HCT116 (cell line): ENCODE measurements at regions not wholly inside any gene's neighbourhood (a gene's known extent, or its start where the extent isn't known, plus 50 kb on each side); places are given as distances from the start of the nearest gene placed in this dataset.

Experiments
- CEBPB ChIP-seq: IDR thresholded peaks from 2 replicates; pipeline ENCODE4 v1.6.1; 2012; ENCODE audit warnings: low read depth
- EZH2phosphoT487 ChIP-seq: fragments of 200-600 bp; IDR thresholded peaks from 2 replicates; pipeline ENCODE4 v1.6.1; 2018; ENCODE audit warnings: antibody characterized with exemption, borderline replicate concordance
- TF ChIP-seq, protein P1 (sequence below), 3 experiments: fragments of 200-600 bp in 1 of 3; sonication (generic) in 1 of 3; IDR thresholded peaks in 2 of 3; conservative IDR thresholded peaks in 1 of 3; 2 replicates each; pipeline ENCODE4 v1.5.1; 2012 to 2017; ENCODE audit warnings: low read depth in 2 of 3, low read length in 2 of 3, antibody characterized with exemption in 1 of 3, borderline replicate concordance in 1 of 3, control low read depth in 1 of 3, mild to moderate bottlenecking in 1 of 3, mixed read lengths in 1 of 3, mixed run types in 1 of 3, moderate library complexity in 1 of 3; ENCODE audit not compliant: insufficient read depth in 1 of 3

DNA sequence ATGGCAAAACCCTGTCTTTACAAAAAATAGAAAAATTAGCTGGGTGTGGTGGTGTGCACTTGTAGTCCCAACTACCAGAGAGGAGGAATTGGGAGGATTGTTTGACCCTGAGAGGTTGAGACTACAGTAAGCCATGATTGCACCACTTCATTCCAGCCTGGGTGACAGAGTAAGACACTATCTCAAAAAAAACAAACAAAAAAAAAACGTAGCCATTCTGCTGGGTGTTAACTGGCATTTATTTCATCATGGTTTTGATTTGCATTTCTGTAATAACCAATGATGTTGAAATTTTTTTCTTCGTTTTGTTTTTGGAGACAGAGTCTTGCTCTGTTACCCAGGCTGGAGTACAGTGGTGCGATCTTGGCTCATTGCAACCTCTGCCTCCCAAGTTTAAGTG lies 63.3 kb downstream of the RPLP1 start:
- TF ChIP-seq EZH2phosphoT487: no peak
- TF ChIP-seq CEBPB: no peak
- TF ChIP-seq, protein P1, sequence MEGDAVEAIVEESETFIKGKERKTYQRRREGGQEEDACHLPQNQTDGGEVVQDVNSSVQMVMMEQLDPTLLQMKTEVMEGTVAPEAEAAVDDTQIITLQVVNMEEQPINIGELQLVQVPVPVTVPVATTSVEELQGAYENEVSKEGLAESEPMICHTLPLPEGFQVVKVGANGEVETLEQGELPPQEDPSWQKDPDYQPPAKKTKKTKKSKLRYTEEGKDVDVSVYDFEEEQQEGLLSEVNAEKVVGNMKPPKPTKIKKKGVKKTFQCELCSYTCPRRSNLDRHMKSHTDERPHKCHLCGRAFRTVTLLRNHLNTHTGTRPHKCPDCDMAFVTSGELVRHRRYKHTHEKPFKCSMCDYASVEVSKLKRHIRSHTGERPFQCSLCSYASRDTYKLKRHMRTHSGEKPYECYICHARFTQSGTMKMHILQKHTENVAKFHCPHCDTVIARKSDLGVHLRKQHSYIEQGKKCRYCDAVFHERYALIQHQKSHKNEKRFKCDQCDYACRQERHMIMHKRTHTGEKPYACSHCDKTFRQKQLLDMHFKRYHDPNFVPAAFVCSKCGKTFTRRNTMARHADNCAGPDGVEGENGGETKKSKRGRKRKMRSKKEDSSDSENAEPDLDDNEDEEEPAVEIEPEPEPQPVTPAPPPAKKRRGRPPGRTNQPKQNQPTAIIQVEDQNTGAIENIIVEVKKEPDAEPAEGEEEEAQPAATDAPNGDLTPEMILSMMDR (IDR thresholded peaks at IDR 0.05 in 2 of 3, conservative IDR thresholded peaks at IDR 0.05 in 1 of 3; ENCODE audit: borderline replicate concordance in 1 of 3, insufficient read depth in 1 of 3, low read depth in 2 of 3, low read length in 2 of 3): no peak
